IPS DF 19.7 (cell line): ENCODE measurements at regions not wholly inside any gene's neighbourhood (a gene's known extent, or its start where the extent isn't known, plus 50 kb on each side); places are given as distances from the start of the nearest gene placed in this dataset.

ENCODE experiments used
- DNase-seq: peaks from one replicate; pipeline ENCODE4 v3.0.0-alpha.2; 2013; ENCODE audit warnings: low read depth, low spot score

GRCh38 chr9:116078640-116079039, 75.0 kb upstream of the PAPPA start:
- DNase-seq = no peak

GRCh38 chr9:116080561-116080960, 73.0 kb upstream of the PAPPA start:
- no peak for DNase-seq

GRCh38 chr9:116081435-116082115, 72.0 kb upstream of the PAPPA start:
- DNase-seq = no peak

GRCh38 chr9:116083837-116084236, 69.8 kb upstream of the PAPPA start:
- no peak for DNase-seq

GRCh38 chr9:116084497-116084896, 69.1 kb upstream of the PAPPA start:
- DNase-seq = no peak

- DNase-seq = no peak
These were observed 66.3 kb upstream of the PAPPA start for GRCh38 chr9:116087246-116087645.

GRCh38 chr9:116087751-116088194, 65.8 kb upstream of the PAPPA start:
- no peak for DNase-seq

GRCh38 chr9:116088396-116088795, 65.2 kb upstream of the PAPPA start:
- no peak for DNase-seq

GRCh38 chr9:116090030-116090770, 63.4 kb upstream of the PAPPA start:
- no peak for DNase-seq

- no peak for DNase-seq
These were observed 58.7 kb upstream of the PAPPA start for GRCh38 chr9:116094846-116095245.

GRCh38 chr9:116095403-116095802, 58.2 kb upstream of the PAPPA start:
- no peak for DNase-seq

GRCh38 chr9:116096046-116096445, 57.5 kb upstream of the PAPPA start:
- DNase-seq = no peak

GRCh38 chr9:116096853-116097252, 56.7 kb upstream of the PAPPA start:
- no peak for DNase-seq

- DNase-seq = no peak
These were observed 55.1 kb upstream of the PAPPA start for GRCh38 chr9:116098476-116098875.

GRCh38 chr9:116099821-116100220, 53.8 kb upstream of the PAPPA start:
- no peak for DNase-seq

- no peak for DNase-seq
These were observed 52.9 kb upstream of the PAPPA start for GRCh38 chr9:116100711-116101121.

- DNase-seq = no peak
These were observed 52.1 kb upstream of the PAPPA start for GRCh38 chr9:116101516-116101915.

- DNase-seq = no peak
These were observed 51.0 kb upstream of the PAPPA start for GRCh38 chr9:116102596-116102995.
